Upper lobe of left lung (tissue), 4 donors: ENCODE measurements at regions not wholly inside any gene's neighbourhood (a gene's known extent, or its start where the extent isn't known, plus 50 kb on each side); places are given as distances from the start of the nearest gene placed in this dataset.

Experiments
- CTCF ChIP-seq, 6 experiments: fragments of 450-650 bp in 4 of 6; fragments of 200-600 bp in 2 of 6; sonication (generic) in 2 of 6; IDR thresholded peaks; one replicate each; pipeline ENCODE4 v1.5.1; 2016 to 2019; ENCODE audit warnings: antibody characterized with exemption in 6 of 6
- EP300 ChIP-seq, 4 donors: sonication (generic); formaldehyde crosslinking; IDR thresholded peaks; one replicate each; pipeline ENCODE4 v1.5.1; 2017; ENCODE audit warnings: antibody characterized with exemption in 4 of 4, control low read depth in 2 of 4
- POLR2A ChIP-seq, 4 donors: fragments of 450-650 bp; IDR thresholded peaks; one replicate each; pipeline ENCODE4 v1.5.1; 2016 to 2017; ENCODE audit warnings: antibody characterized with exemption in 4 of 4, mild to moderate bottlenecking in 2 of 4

- TF ChIP-seq POLR2A (IDR thresholded peaks at IDR 0.05) = no peak
- no peak for TF ChIP-seq CTCF (IDR thresholded peaks at IDR 0.05)
- no peak for TF ChIP-seq EP300 (IDR thresholded peaks at IDR 0.05)
These were observed 665.9 kb upstream of the SALL1 start for GRCh38 chr16:51816929-51817328.
